GM12878 (cell line): ENCODE measurements at regions not wholly inside any gene's neighbourhood (a gene's known extent, or its start where the extent isn't known, plus 50 kb on each side); places are given as distances from the start of the nearest gene placed in this dataset.

Experiments
- ATAC-seq: fragments of 200-7000 bp; cut with Tn5 transposase; 3 replicates; pipeline ENCODE4 v1.9.1; 2020; ENCODE audit warnings: mild to moderate bottlenecking, moderate library complexity
- BruUV-seq: library from RNA; stranded (reverse); fragments of 400-500 nt; replicated peaks from 2 replicates; lab custom pipeline; 2021; lab: Mats Ljungman, UMichigan
- CTCF ChIA-PET: fragments of 300-600 bp; sonication (Branson Sonifier 250); formaldehyde crosslinking; extraction: SDS; loops from one replicate; lab custom pipeline; 2021; ENCODE audit warnings: inconsistent platforms; lab: Yijun Ruan, JAX
- POLR2A ChIA-PET: fragments of 350-600 bp; formaldehyde crosslinking; extraction: SDS; loops from one replicate; lab custom pipeline; 2021; ENCODE audit warnings: inconsistent platforms; lab: Charles Lee
- RAD21 ChIA-PET: fragments of 300-600 bp; sonication (Branson Sonifier 250); formaldehyde crosslinking; loops from one replicate; lab custom pipeline; 2023; ENCODE audit warnings: antibody characterized with exemption; ENCODE audit not compliant: unreplicated experiment; lab: Charles Lee
- SMC1A ChIA-PET: fragments of 300-600 bp; sonication (Branson Sonifier 250); formaldehyde crosslinking; loops from one replicate; lab custom pipeline; 2023; ENCODE audit not compliant: unreplicated experiment, uncharacterized antibody; lab: Charles Lee
- DNase-seq: peaks from one replicate; pipeline ENCODE4 v3.0.0-alpha.2; 2011; ENCODE audit warnings: low read depth, low spot score
- FAIRE-seq: peaks from 3 replicates; lab custom pipeline; 2011; peaks lifted over from hg19 to GRCh38; lab: Jason Lieb, UNC
- H2AFZ ChIP-seq: 2 replicates; pipeline ENCODE4 v1.6.0; 2011; ENCODE audit warnings: low read depth, low read length, control low read depth; ENCODE audit not compliant: control insufficient read depth
- H3K27ac ChIP-seq: 2 replicates; pipeline ENCODE4 v1.5.1; 2011; ENCODE audit warnings: control low read depth; ENCODE audit not compliant: control insufficient read depth, insufficient read depth
- H3K27me3 ChIP-seq, 2 experiments: replicated peaks in 1 of 2; 2 replicates each; pipeline versions ENCODE4 v1.6.0 to v1.6.1; 2011; ENCODE audit warnings: low read length in 1 of 2; ENCODE audit not compliant: control insufficient read depth in 2 of 2, insufficient read depth in 2 of 2
- H3K36me3 ChIP-seq, 2 experiments: 2 replicates each; pipeline ENCODE4 v1.5.1; 2011; ENCODE audit warnings: low read length in 1 of 2; ENCODE audit not compliant: control insufficient read depth in 2 of 2, insufficient read depth in 2 of 2
- H3K4me1 ChIP-seq: 2 replicates; pipeline ENCODE4 v1.6.1; 2011; ENCODE audit warnings: mild to moderate bottlenecking, low read length, moderate library complexity, mixed read lengths; ENCODE audit not compliant: control insufficient read depth, insufficient read depth
- H3K4me2 ChIP-seq: 2 replicates; pipeline ENCODE4 v1.6.0; 2011; ENCODE audit warnings: control low read depth; ENCODE audit not compliant: control insufficient read depth, insufficient read depth
- H3K4me3 ChIP-seq: fragments of 200-600 bp; sonication (generic); 2 replicates; pipeline ENCODE4 v1.5.1; 2016
- H3K79me2 ChIP-seq: 2 replicates; pipeline ENCODE4 v1.6.0; 2011; ENCODE audit warnings: low read length; ENCODE audit not compliant: control insufficient read depth, insufficient read depth
- H3K9ac ChIP-seq: 2 replicates; pipeline ENCODE4 v1.8.0; 2011; ENCODE audit warnings: low read length, control low read depth, mixed read lengths; ENCODE audit not compliant: control insufficient read depth, insufficient read depth
- H3K9me3 ChIP-seq: replicated peaks from 3 replicates; pipeline ENCODE4 v1.5.1; 2011; ENCODE audit warnings: mild to moderate bottlenecking, low read length; ENCODE audit not compliant: control insufficient read depth, insufficient read depth
- H4K20me1 ChIP-seq: 2 replicates; pipeline ENCODE4 v1.6.0; 2011; ENCODE audit not compliant: control insufficient read depth, insufficient read depth
- CBX5 ChIP-seq: sonication (generic); IDR thresholded peaks from 2 replicates; pipeline ENCODE4 v1.6.1; 2016; ENCODE audit warnings: low read depth, moderate library complexity, mild to moderate bottlenecking, inconsistent platforms
- CHD2 ChIP-seq: IDR thresholded peaks from 2 replicates; pipeline ENCODE4 v1.6.1; 2011; ENCODE audit warnings: low read depth, low read length, improper control_type of control experiment, borderline replicate concordance
- CUX1 ChIP-seq: IDR thresholded peaks from 2 replicates; pipeline ENCODE4 v1.6.1; 2012; ENCODE audit warnings: improper control_type of control experiment, low read depth, low read length; ENCODE audit not compliant: insufficient replicate concordance
- ETV6 ChIP-seq, 2 experiments: fragments of 450-650 bp in 1 of 2; IDR thresholded peaks in 1 of 2; conservative IDR thresholded peaks in 1 of 2; 2 replicates each; pipeline ENCODE4 v1.6.1; 2014; ENCODE audit warnings: antibody characterized with exemption in 1 of 2, borderline replicate concordance in 1 of 2, low read depth in 1 of 2, mild to moderate bottlenecking in 1 of 2, moderate library complexity in 1 of 2
- NFXL1 ChIP-seq: fragments of 450-650 bp; IDR thresholded peaks from 2 replicates; pipeline ENCODE4 v1.6.1; 2017; ENCODE audit warnings: antibody characterized with exemption, mild to moderate bottlenecking, borderline replicate concordance
- PBX3 ChIP-seq: IDR thresholded peaks from 2 replicates; pipeline ENCODE4 v1.6.1; 2011; ENCODE audit warnings: mild to moderate bottlenecking, low read depth, low read length, moderate library complexity; ENCODE audit not compliant: insufficient replicate concordance
- RB1 ChIP-seq: fragments of 450-650 bp; formaldehyde crosslinking; IDR thresholded peaks from 2 replicates; pipeline ENCODE4 v1.6.1; 2017; ENCODE audit warnings: mild to moderate bottlenecking, borderline replicate concordance
- RUNX3 ChIP-seq: IDR thresholded peaks from 2 replicates; pipeline ENCODE4 v1.6.1; 2012; ENCODE audit warnings: low read length, inconsistent platforms
- SMC3 ChIP-seq: IDR thresholded peaks from 2 replicates; pipeline ENCODE4 v1.6.1; 2011; ENCODE audit warnings: low read length, improper control_type of control experiment, borderline replicate concordance
- SUZ12 ChIP-seq: fragments of 200-600 bp; sonication (generic); IDR thresholded peaks from one replicate; pipeline ENCODE4 v1.6.1; 2018; ENCODE audit warnings: antibody characterized with exemption, mild to moderate bottlenecking; ENCODE audit not compliant: unreplicated experiment
- YBX1 ChIP-seq: fragments of 450-650 bp; IDR thresholded peaks from 2 replicates; pipeline ENCODE4 v1.6.1; 2016; ENCODE audit warnings: antibody characterized with exemption
- ZNF622 ChIP-seq: fragments of 450-650 bp; IDR thresholded peaks from 2 replicates; pipeline ENCODE4 v1.6.1; 2017; ENCODE audit warnings: mild to moderate bottlenecking, inconsistent platforms
- WGBS: methylation state at CpG from one replicate; pipeline ENCODE4 v1.1.6; 2016; ENCODE audit warnings: low lambda C conversion rate; ENCODE audit not compliant: insufficient replicate concordance, insufficient coverage; ENCODE audit errors: missing lambda C conversion rate; 5-methylcytosine and 5-hydroxymethylcytosine counted together
- in situ Hi-C: fragments of 300-500 bp; cut with MboI; formaldehyde crosslinking; loops from 9 replicates; pipeline ENCODE4 v1.14.3; 2018; ENCODE audit warnings: mixed read lengths
- intact Hi-C: fragments of 100-400 bp; cut with micrococcal nuclease; formaldehyde crosslinking; loops from one replicate; pipeline ENCODE4 v1.14.2; 2022; ENCODE audit not compliant: unreplicated experiment

- in situ Hi-C loops: no loop called here
- POLR2A ChIA-PET: no interaction called here
Observed at GRCh38 chr20:60270341-60270740, 312.1 kb downstream of the CDH26 start.

GRCh38 chr20:60271597-60271996, 313.4 kb downstream of the CDH26 start:
- POLR2A ChIA-PET: no interaction called here
- TF ChIP-seq SMC3 (no peak), SUZ12 (no peak), CHD2 (no peak), RUNX3 (no peak), YBX1 (no peak), CUX1 (no peak), PBX3 (no peak), RB1 (no peak), CBX5 (no peak)
- TF ChIP-seq, all 136 proteins: peak for 0
- Histone ChIP-seq H3K9ac (no peak overlapping the region), H2AFZ (no peak overlapping the region), H3K79me2 (no peaks in the 10 kb centered on the region), H3K9me3 (no peaks in the 10 kb centered on the region), H3K4me1 (no peaks in the 10 kb centered on the region), H3K27ac (no peak overlapping the region), H3K4me3 (no peak overlapping the region), H4K20me1 (no peaks in the 10 kb centered on the region), H3K4me2 (no peak overlapping the region), H3K27me3 (no peaks in the 10 kb centered on the region), H3K36me3 (no peaks in the 10 kb centered on the region)
- no TSS peak for BruUV-seq
- ChIA-PET CTCF (interaction anchor here (1.1 to 1.8 kb wide), 3 partner anchors 7 to 60 kb away, joined by 3 to 5 read pairs (median 4); no protein-coding TSS in a partner anchor), RAD21 (no interaction called here), SMC1A (no interaction called here)
- DNase-seq (no peak), FAIRE-seq (no peak), ATAC-seq (no peak)
- 18% methylated on average over 2 of the region's 2 CpGs for WGBS
- intact Hi-C loops (no loop called here), in situ Hi-C loops (no loop called here)

More at GRCh38 chr20:60270341-60270740, 312.1 kb downstream of the CDH26 start:
- intact Hi-C loops: no loop called here
- FAIRE-seq (no peak), ATAC-seq (no peak), DNase-seq (no peak)
- no peaks in the 10 kb centered on the region for H3K9me3 ChIP-seq
- H3K27me3 ChIP-seq: no peaks in the 10 kb centered on the region
- H3K4me2 ChIP-seq: no peak overlapping the region
- no peak overlapping the region for H3K4me3 ChIP-seq
- H3K27ac ChIP-seq: no peak overlapping the region
- peak; percentile 74; the same call in 1 of the 2 replicates for TF ChIP-seq NFXL1
- no peak for TF ChIP-seq ZNF622
- peak in 1 of 2 experiments; percentile 87; a peak in 1 of 4 replicates for TF ChIP-seq ETV6 (conservative IDR thresholded peaks at IDR 0.05 in 1 of 2, IDR thresholded peaks at IDR 0.05 in 1 of 2; ENCODE audit: borderline replicate concordance in 1 of 2, low read depth in 1 of 2)
- H3K36me3 ChIP-seq: no peaks in the 10 kb centered on the region
- ChIA-PET SMC1A (no interaction called here), RAD21 (no interaction called here), CTCF (no interaction called here)
- no peak overlapping the region for H3K9ac ChIP-seq
- no TSS peak for BruUV-seq
- no peaks in the 10 kb centered on the region for H4K20me1 ChIP-seq
- H3K4me1 ChIP-seq: no peaks in the 10 kb centered on the region
- no peaks in the 10 kb centered on the region for H3K79me2 ChIP-seq
- no peak overlapping the region for H2AFZ ChIP-seq
- 9% methylated on average over 4 of the region's 4 CpGs for WGBS
